ENCODE measurements at regions not wholly inside any gene's neighbourhood (a gene's known extent, or its start where the extent isn't known, plus 50 kb on each side); places are given as distances from the start of the nearest gene placed in this dataset.

DNA sequence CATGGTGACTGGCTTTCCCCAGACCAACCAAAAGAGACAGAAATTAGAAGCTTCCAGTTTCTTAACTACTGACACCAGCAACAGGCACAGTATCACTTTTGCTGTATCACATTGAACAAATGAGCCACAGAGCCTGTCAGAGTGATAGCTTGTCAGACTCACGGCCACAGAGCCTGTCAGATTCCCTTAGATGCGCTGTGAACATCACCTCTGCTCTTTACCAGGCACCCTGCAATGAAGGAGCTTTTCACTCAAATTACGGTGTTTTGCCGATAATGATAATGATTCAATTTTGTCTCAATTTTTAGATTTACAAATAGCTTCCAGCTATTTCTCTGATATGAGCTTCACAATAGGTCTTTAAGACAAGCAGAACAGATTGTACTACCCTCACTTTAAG is 107.9 kb upstream of the GNG12 start:
- Histone ChIP-seq H3K27me3 (ENCODE audit: control insufficient read depth in 2 of 2, insufficient read depth in 2 of 2, low read length in 2 of 2) (no peaks in the 10 kb centered on the region), H3K4me3 (ENCODE audit: low read length) (no peak overlapping the region), H3K4me1 (ENCODE audit: control insufficient read depth in 2 of 2, insufficient read depth in 2 of 2, low read length in 2 of 2) (no peaks in the 10 kb centered on the region), H3K9me3 (ENCODE audit: control insufficient read depth in 2 of 3, low read length in 3 of 3) (no peaks in the 10 kb centered on the region), H3K36me3 (ENCODE audit: control insufficient read depth in 2 of 3, insufficient read depth in 3 of 3, low read length in 3 of 3) (no peaks in the 10 kb centered on the region), H3K27ac (ENCODE audit: low read depth, low read length) (no peak overlapping the region)
- intact Hi-C loops (cut with micrococcal nuclease), result no loop called here
- Mint-ChIP-seq H3K9me3 (peaks cover 0 to 4% (median 0%) of the 10 kb centered on the region in 11 donors), H3K27me3 (peaks cover 0 to 30% (median 6%) of the 10 kb centered on the region in 5 donors), H3K4me3 (no peak overlapping the region), H3K27ac (no peak overlapping the region), H3K4me1 (peaks cover 0 to 3% (median 0%) of the 10 kb centered on the region in 7 donors), H3K36me3 (peaks cover 0 to 4% (median 0%) of the 10 kb centered on the region in 5 donors)
- CTCF ChIA-PET, result no interaction called here
- ATAC-seq (no peak), DNase-seq (no peak)
- POLR2A ChIA-PET, result no interaction called here

DNA sequence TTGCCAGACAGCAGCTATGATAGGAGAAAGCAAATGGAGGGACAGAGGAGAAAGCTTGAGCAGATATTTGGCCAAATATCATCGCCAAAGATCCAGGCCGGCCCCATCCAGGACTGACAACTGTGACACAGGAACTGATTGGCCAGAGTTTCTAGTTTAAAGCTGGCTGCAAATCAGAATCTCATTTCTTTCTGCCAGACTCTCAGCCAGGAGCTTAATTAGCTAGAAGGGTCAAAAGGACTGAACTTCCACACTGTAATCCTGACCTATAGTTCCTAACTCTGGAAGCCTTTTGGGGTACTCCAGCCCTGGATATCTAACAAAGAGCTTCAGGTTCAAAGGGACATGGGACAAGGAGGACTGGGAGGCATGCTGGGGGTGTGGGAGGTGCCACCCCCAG is 106.7 kb upstream of the GNG12 start:
- Histone ChIP-seq H3K27ac (ENCODE audit: low read depth, low read length) (no peak overlapping the region), H3K9me3 (ENCODE audit: control insufficient read depth in 2 of 3, low read length in 3 of 3) (no peaks in the 10 kb centered on the region), H3K4me1 (ENCODE audit: control insufficient read depth in 2 of 2, insufficient read depth in 2 of 2, low read length in 2 of 2) (no peaks in the 10 kb centered on the region), H3K27me3 (ENCODE audit: control insufficient read depth in 2 of 2, insufficient read depth in 2 of 2, low read length in 2 of 2) (no peaks in the 10 kb centered on the region), H3K4me3 (ENCODE audit: low read length) (no peak overlapping the region), H3K36me3 (ENCODE audit: control insufficient read depth in 2 of 3, insufficient read depth in 3 of 3, low read length in 3 of 3) (no peaks in the 10 kb centered on the region)
- ChIA-PET CTCF (no interaction called here), POLR2A (no interaction called here)
- Mint-ChIP-seq H3K27ac (no peak overlapping the region), H3K27me3 (peaks cover 0 to 36% (median 12%) of the 10 kb centered on the region in 5 donors), H3K4me1 (peaks cover 0 to 3% (median 0%) of the 10 kb centered on the region in 7 donors), H3K36me3 (peaks cover 0 to 4% (median 0%) of the 10 kb centered on the region in 5 donors), H3K9me3 (peaks cover 0 to 4% (median 0%) of the 10 kb centered on the region in 11 donors), H3K4me3 (no peak overlapping the region)
- ATAC-seq (no peak), DNase-seq (no peak)
- intact Hi-C loops (cut with micrococcal nuclease), result no loop called here

DNA sequence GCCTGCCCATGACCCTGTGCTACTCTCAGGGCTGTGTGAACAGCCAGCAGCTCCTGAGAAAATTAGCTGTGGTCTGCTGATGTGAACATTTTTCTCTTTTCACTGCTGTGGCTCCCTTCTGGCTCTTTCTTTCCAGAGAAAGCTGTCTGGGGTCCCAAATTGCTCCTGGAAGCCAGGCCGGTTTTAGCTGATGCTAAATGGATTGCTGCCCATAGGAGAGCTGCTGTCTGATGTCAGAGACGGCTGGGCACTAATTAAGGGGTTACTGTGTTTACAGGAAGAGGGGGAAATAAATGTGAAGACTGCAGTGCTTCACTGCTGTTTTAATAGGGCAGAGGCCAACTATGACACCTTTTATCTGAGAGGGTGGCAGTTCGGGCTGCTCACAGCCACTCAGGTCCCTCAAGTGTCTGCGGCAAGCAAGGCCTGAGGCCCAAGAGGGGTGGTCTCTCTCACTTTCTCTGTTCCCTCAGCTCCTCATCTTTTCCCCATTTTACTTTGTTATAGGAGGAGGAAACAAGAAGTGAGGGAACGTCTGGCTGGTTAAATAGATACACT is 106.0 kb upstream of the GNG12 start:
- peaks cover 0 to 36% (median 12%) of the 10 kb centered on the region in 5 donors for H3K27me3 Mint-ChIP-seq
- peaks cover 0 to 4% (median 0%) of the 10 kb centered on the region in 5 donors for H3K36me3 Mint-ChIP-seq
- H3K4me3 ChIP-seq (ENCODE audit: low read length), result no peak overlapping the region
- no peak for DNase-seq
- no peaks in the 10 kb centered on the region for H3K9me3 ChIP-seq (ENCODE audit: control insufficient read depth in 2 of 3, low read length in 3 of 3)
- CTCF ChIA-PET, result no interaction called here
- ATAC-seq, result no peak
- no peak overlapping the region for H3K27ac ChIP-seq (ENCODE audit: low read depth, low read length)
- POLR2A ChIA-PET, result no interaction called here
- H3K36me3 ChIP-seq (ENCODE audit: control insufficient read depth in 2 of 3, insufficient read depth in 3 of 3, low read length in 3 of 3), result no peaks in the 10 kb centered on the region
- no peaks in the 10 kb centered on the region for H3K27me3 ChIP-seq (ENCODE audit: control insufficient read depth in 2 of 2, insufficient read depth in 2 of 2, low read length in 2 of 2)
- no peaks in the 10 kb centered on the region for H3K4me1 ChIP-seq (ENCODE audit: control insufficient read depth in 2 of 2, insufficient read depth in 2 of 2, low read length in 2 of 2)
- no peak overlapping the region for H3K27ac Mint-ChIP-seq
- intact Hi-C loops (cut with micrococcal nuclease), result no loop called here
- peaks cover 0 to 4% (median 0%) of the 10 kb centered on the region in 11 donors for H3K9me3 Mint-ChIP-seq
- H3K4me3 Mint-ChIP-seq, result no peak overlapping the region
- no peaks in the 10 kb centered on the region for H3K4me1 Mint-ChIP-seq

DNA sequence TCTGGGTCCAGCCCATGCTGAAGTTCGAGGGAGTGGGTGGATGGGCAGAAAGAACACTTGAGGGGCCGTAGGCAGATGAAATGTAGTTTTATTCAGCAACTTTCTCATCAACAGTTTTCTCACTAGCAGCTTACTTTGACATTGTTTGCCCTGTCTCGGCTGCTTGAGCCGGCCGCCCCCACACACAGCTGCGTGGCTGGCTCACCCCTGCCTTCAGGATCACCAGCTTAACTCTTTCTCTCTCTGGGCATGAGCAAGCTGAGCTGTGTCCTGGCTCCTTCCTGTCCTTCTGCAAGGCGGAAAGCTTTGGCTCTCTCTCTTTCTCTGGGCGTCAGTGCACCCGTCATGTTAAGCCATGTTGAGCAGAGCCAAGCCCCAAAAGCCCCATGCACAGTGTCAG is 104.4 kb upstream of the GNG12 start:
- Mint-ChIP-seq H3K27ac (no peak overlapping the region), H3K36me3 (no peaks in the 10 kb centered on the region), H3K4me1 (no peaks in the 10 kb centered on the region), H3K4me3 (no peak overlapping the region), H3K27me3 (peaks cover 0 to 35% (median 12%) of the 10 kb centered on the region in 5 donors), H3K9me3 (no peaks in the 10 kb centered on the region)
- ChIA-PET POLR2A (no interaction called here), CTCF (no interaction called here)
- H3K4me1 ChIP-seq (ENCODE audit: control insufficient read depth in 2 of 2, insufficient read depth in 2 of 2, low read length in 2 of 2), result no peaks in the 10 kb centered on the region
- H3K36me3 ChIP-seq (ENCODE audit: control insufficient read depth in 2 of 3, insufficient read depth in 3 of 3, low read length in 3 of 3), result no peaks in the 10 kb centered on the region
- no peaks in the 10 kb centered on the region for H3K9me3 ChIP-seq (ENCODE audit: control insufficient read depth in 2 of 3, low read length in 3 of 3)
- intact Hi-C loops (cut with micrococcal nuclease), result no loop called here
- H3K27me3 ChIP-seq (ENCODE audit: control insufficient read depth in 2 of 2, insufficient read depth in 2 of 2, low read length in 2 of 2), result no peaks in the 10 kb centered on the region
- ATAC-seq (no peak), DNase-seq (no peak)
- no peak overlapping the region for H3K4me3 ChIP-seq (ENCODE audit: low read length)
- no peak overlapping the region for H3K27ac ChIP-seq (ENCODE audit: low read depth, low read length)

DNA sequence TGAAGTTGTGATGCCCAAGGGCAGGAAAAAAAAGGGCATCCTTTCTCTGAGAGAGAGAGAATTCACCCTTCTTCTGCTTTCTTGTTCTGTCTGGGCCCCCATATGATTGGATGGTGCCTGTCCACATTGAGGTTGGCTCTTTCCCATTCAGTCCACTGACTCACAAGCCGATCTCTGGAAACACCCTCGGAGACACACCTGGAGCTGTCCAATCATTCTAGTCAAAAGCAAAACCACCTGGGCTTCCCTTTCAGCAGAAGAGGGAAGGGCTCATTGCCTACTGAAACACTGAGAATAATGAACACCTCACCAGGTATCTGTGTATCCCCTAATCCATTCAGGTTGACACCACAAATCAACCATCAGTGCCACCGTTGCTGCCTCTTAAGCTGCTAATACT is 103.7 kb upstream of the GNG12 start:
- H3K4me1 Mint-ChIP-seq, result no peaks in the 10 kb centered on the region
- ChIA-PET CTCF (no interaction called here), POLR2A (no interaction called here)
- H3K4me3 ChIP-seq (ENCODE audit: low read length), result no peak overlapping the region
- no peaks in the 10 kb centered on the region for H3K27me3 ChIP-seq (ENCODE audit: control insufficient read depth in 2 of 2, insufficient read depth in 2 of 2, low read length in 2 of 2)
- no peaks in the 10 kb centered on the region for H3K36me3 Mint-ChIP-seq
- H3K4me3 Mint-ChIP-seq, result no peak overlapping the region
- no peak overlapping the region for H3K27ac ChIP-seq (ENCODE audit: low read depth, low read length)
- no peak for DNase-seq
- ATAC-seq, result no peak
- H3K27me3 Mint-ChIP-seq, result peaks cover 0 to 41% (median 12%) of the 10 kb centered on the region in 5 donors
- no peak overlapping the region for H3K27ac Mint-ChIP-seq
- H3K36me3 ChIP-seq (ENCODE audit: control insufficient read depth in 2 of 3, insufficient read depth in 3 of 3, low read length in 3 of 3), result no peaks in the 10 kb centered on the region
- H3K9me3 ChIP-seq (ENCODE audit: control insufficient read depth in 2 of 3, low read length in 3 of 3), result no peaks in the 10 kb centered on the region
- H3K9me3 Mint-ChIP-seq, result no peaks in the 10 kb centered on the region
- intact Hi-C loops (cut with micrococcal nuclease), result no loop called here
- no peaks in the 10 kb centered on the region for H3K4me1 ChIP-seq (ENCODE audit: control insufficient read depth in 2 of 2, insufficient read depth in 2 of 2, low read length in 2 of 2)

DNA sequence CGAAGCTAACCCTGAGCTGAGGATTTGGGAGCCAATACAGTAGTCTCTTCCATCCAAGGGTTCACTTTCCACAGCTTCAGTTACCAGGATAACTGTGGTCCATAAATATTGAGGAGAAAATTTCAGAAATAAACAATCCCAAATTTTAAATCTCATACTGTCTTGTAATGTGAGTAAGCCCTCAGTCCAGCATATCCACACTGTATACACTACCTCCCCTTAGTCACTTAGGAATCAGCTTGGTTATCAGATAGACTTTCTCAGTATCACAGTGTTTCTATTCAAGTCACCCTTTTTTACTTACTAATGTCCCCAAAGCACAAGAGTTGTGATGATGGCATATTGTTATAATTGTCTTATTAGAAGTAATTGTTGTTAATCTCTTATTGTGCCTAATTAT is 102.3 kb upstream of the GNG12 start:
- Mint-ChIP-seq H3K27ac (no peak overlapping the region), H3K9me3 (no peaks in the 10 kb centered on the region), H3K36me3 (no peaks in the 10 kb centered on the region), H3K4me3 (no peak overlapping the region), H3K27me3 (peaks cover 0 to 46% (median 12%) of the 10 kb centered on the region in 5 donors), H3K4me1 (no peaks in the 10 kb centered on the region)
- ATAC-seq (no peak), DNase-seq (no peak)
- Histone ChIP-seq H3K9me3 (ENCODE audit: control insufficient read depth in 2 of 3, low read length in 3 of 3) (no peaks in the 10 kb centered on the region), H3K36me3 (ENCODE audit: control insufficient read depth in 2 of 3, insufficient read depth in 3 of 3, low read length in 3 of 3) (no peaks in the 10 kb centered on the region), H3K27me3 (ENCODE audit: control insufficient read depth in 2 of 2, insufficient read depth in 2 of 2, low read length in 2 of 2) (no peaks in the 10 kb centered on the region), H3K4me3 (ENCODE audit: low read length) (no peak overlapping the region), H3K27ac (ENCODE audit: low read depth, low read length) (no peak overlapping the region), H3K4me1 (ENCODE audit: control insufficient read depth in 2 of 2, insufficient read depth in 2 of 2, low read length in 2 of 2) (no peaks in the 10 kb centered on the region)
- POLR2A ChIA-PET, result no interaction called here
- intact Hi-C loops (cut with micrococcal nuclease), result no loop called here
- CTCF ChIA-PET, result no interaction called here

DNA sequence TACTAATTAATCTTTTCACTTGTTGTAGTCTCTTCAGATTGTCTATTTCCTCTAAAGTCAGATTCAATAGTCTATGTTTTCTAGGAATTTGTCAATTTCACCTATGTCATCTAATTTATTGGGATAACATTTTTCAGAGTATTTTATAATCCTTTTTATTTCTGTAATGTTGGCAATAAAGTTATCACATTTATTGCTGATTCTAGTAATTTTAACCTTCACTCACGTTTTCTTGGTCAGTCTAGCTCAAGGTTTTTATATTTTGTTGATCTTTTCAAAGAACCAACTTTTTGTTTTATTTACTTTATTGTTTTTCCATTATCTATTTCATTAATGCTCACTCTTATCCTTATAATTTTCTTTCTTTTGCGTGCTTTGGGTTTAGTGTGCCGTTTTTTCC is 97.9 kb upstream of the GNG12 start:
- CTCF ChIA-PET, result no interaction called here
- H3K4me1 ChIP-seq (ENCODE audit: control insufficient read depth in 2 of 2, insufficient read depth in 2 of 2, low read length in 2 of 2), result no peaks in the 10 kb centered on the region
- Mint-ChIP-seq H3K4me3 (no peak overlapping the region), H3K27ac (no peak overlapping the region), H3K9me3 (no peaks in the 10 kb centered on the region), H3K36me3 (no peaks in the 10 kb centered on the region), H3K4me1 (no peaks in the 10 kb centered on the region), H3K27me3 (peaks cover 2 to 29% (median 6%) of the 10 kb centered on the region in 5 donors)
- H3K9me3 ChIP-seq (ENCODE audit: control insufficient read depth in 2 of 3, low read length in 3 of 3), result no peaks in the 10 kb centered on the region
- POLR2A ChIA-PET, result no interaction called here
- H3K27me3 ChIP-seq (ENCODE audit: control insufficient read depth in 2 of 2, insufficient read depth in 2 of 2, low read length in 2 of 2), result no peaks in the 10 kb centered on the region
- no peak for ATAC-seq
- intact Hi-C loops (cut with micrococcal nuclease), result no loop called here
- DNase-seq, result no peak
- no peak overlapping the region for H3K4me3 ChIP-seq (ENCODE audit: low read length)
- H3K36me3 ChIP-seq (ENCODE audit: control insufficient read depth in 2 of 3, insufficient read depth in 3 of 3, low read length in 3 of 3), result no peaks in the 10 kb centered on the region
- H3K27ac ChIP-seq (ENCODE audit: low read depth, low read length), result no peak overlapping the region

Data from naive thymus-derived CD4-positive, alpha-beta T cell (primary cell).